WTC11 (cell line): ENCODE measurements at regions not wholly inside any gene's neighbourhood (a gene's known extent, or its start where the extent isn't known, plus 50 kb on each side); places are given as distances from the start of the nearest gene placed in this dataset.
A peak's percentile ranks its signal among the peaks of the same experiment; 100 is the strongest.

Experiments
- ATAC-seq: fragments of 200-7000 bp; cut with Tn5 transposase; 2 replicates; pipeline ENCODE4 v1.10.0; 2021; ENCODE audit warnings: mild to moderate bottlenecking, moderate library complexity
- CTCF ChIA-PET: fragments of 300-600 bp; sonication (Branson Sonifier 250); formaldehyde crosslinking; loops from one replicate; lab custom pipeline; 2021; ENCODE audit warnings: antibody characterized with exemption; lab: Charles Lee
- POLR2A ChIA-PET: fragments of 350-600 bp; sonication (Branson Sonifier 250); formaldehyde crosslinking; loops from one replicate; lab custom pipeline; 2021; ENCODE audit warnings: antibody characterized with exemption; lab: Charles Lee
- DNase-seq: peaks from one replicate; pipeline ENCODE4 v3.0.0; 2021; ENCODE audit warnings: low spot score
- H3K27ac Mint-ChIP-seq: 2 replicates; pipeline ENCODE4 v1.8.0; 2021; ENCODE audit warnings: mixed read lengths
- H3K27me3 Mint-ChIP-seq: 2 replicates; pipeline ENCODE4 v1.8.0; 2021; ENCODE audit warnings: low read depth, mild to moderate bottlenecking, moderate library complexity, mixed read lengths
- H3K36me3 Mint-ChIP-seq: 2 replicates; pipeline ENCODE4 v1.8.0; 2021; ENCODE audit warnings: mixed read lengths
- H3K4me1 Mint-ChIP-seq: 2 replicates; pipeline ENCODE4 v1.8.0; 2022; ENCODE audit warnings: mixed read lengths
- H3K4me3 Mint-ChIP-seq: 2 replicates; pipeline ENCODE4 v1.8.0; 2021; ENCODE audit warnings: mild to moderate bottlenecking, moderate library complexity, mixed read lengths
- H3K9me3 Mint-ChIP-seq: 2 replicates; pipeline ENCODE4 v1.8.0; 2021; ENCODE audit warnings: mixed read lengths
- ATF1 ChIP-seq: sonication (generic); formaldehyde crosslinking; IDR thresholded peaks from 2 replicates; pipeline ENCODE4 v1.8.1; 2023; ENCODE audit warnings: mild to moderate bottlenecking, moderate library complexity, missing genetic modification reagents
- ELF4 ChIP-seq: sonication (generic); formaldehyde crosslinking; IDR thresholded peaks from 2 replicates; pipeline ENCODE4 v1.8.1; 2022; ENCODE audit warnings: low read depth, mild to moderate bottlenecking, moderate library complexity, missing genetic modification reagents
- ETV6 ChIP-seq: sonication (generic); formaldehyde crosslinking; IDR thresholded peaks from 2 replicates; pipeline ENCODE4 v1.8.1; 2022; ENCODE audit warnings: mild to moderate bottlenecking, missing genetic modification reagents
- FOXP1 ChIP-seq: sonication (generic); formaldehyde crosslinking; IDR thresholded peaks from 2 replicates; pipeline ENCODE4 v1.8.0; 2022; ENCODE audit warnings: missing genetic modification reagents, mild to moderate bottlenecking, moderate library complexity, borderline replicate concordance
- GABPB1 ChIP-seq: sonication (generic); formaldehyde crosslinking; IDR thresholded peaks from 2 replicates; pipeline ENCODE4 v1.8.1; 2023; ENCODE audit warnings: mild to moderate bottlenecking, missing genetic modification reagents
- GTF2I ChIP-seq: fragments of 250-450 bp; sonication (Bioruptor Pico); conservative IDR thresholded peaks from 2 replicates; pipeline ENCODE4 v1.4.0; 2021; ENCODE audit warnings: mild to moderate bottlenecking
- IRF2 ChIP-seq: sonication (generic); formaldehyde crosslinking; IDR thresholded peaks from 2 replicates; pipeline ENCODE4 v1.8.0; 2022; ENCODE audit warnings: low read depth, missing genetic modification reagents, borderline replicate concordance
- MYBL2 ChIP-seq: sonication (generic); formaldehyde crosslinking; IDR thresholded peaks from 2 replicates; pipeline ENCODE4 v1.8.1; 2023; ENCODE audit warnings: mild to moderate bottlenecking, moderate library complexity, missing genetic modification reagents
- NR3C1 ChIP-seq: sonication (generic); formaldehyde crosslinking; conservative IDR thresholded peaks from 2 replicates; pipeline ENCODE4 v1.8.1; 2023; ENCODE audit warnings: low read depth, mild to moderate bottlenecking, missing genetic modification reagents
- RORB ChIP-seq: fragments of 250-450 bp; sonication (Bioruptor Pico); IDR thresholded peaks from 2 replicates; pipeline ENCODE4 v1.9.0; 2021; ENCODE audit warnings: mild to moderate bottlenecking
- SOX15 ChIP-seq: fragments of 250-450 bp; sonication (Bioruptor Pico); IDR thresholded peaks from 2 replicates; pipeline ENCODE4 v1.9.0; 2021; ENCODE audit warnings: mild to moderate bottlenecking
- TCF7 ChIP-seq: sonication (generic); formaldehyde crosslinking; IDR thresholded peaks from 2 replicates; pipeline ENCODE4 v1.8.0; 2022; ENCODE audit warnings: mild to moderate bottlenecking, low read depth, missing genetic modification reagents, moderate library complexity
- TEAD1 ChIP-seq: sonication (generic); formaldehyde crosslinking; IDR thresholded peaks from 2 replicates; pipeline ENCODE4 v1.8.0; 2022; ENCODE audit warnings: mild to moderate bottlenecking, missing genetic modification reagents
- ZNF121 ChIP-seq: sonication (generic); formaldehyde crosslinking; IDR thresholded peaks from 2 replicates; pipeline ENCODE4 v1.8.0; 2023; ENCODE audit warnings: missing genetic modification reagents
- ZNF219 ChIP-seq: sonication (generic); formaldehyde crosslinking; IDR thresholded peaks from 2 replicates; pipeline ENCODE4 v1.8.0; 2023; ENCODE audit warnings: missing genetic modification reagents, mild to moderate bottlenecking, borderline replicate concordance
- ZNF317 ChIP-seq: sonication (generic); formaldehyde crosslinking; IDR thresholded peaks from 2 replicates; pipeline ENCODE4 v1.8.1; 2023; ENCODE audit warnings: low read depth, mild to moderate bottlenecking, moderate library complexity, missing genetic modification reagents, borderline replicate concordance
- ZNF423 ChIP-seq: fragments of 250-450 bp; sonication (Bioruptor Pico); IDR thresholded peaks from 2 replicates; pipeline ENCODE4 v2.1.2; 2022; ENCODE audit warnings: mild to moderate bottlenecking, moderate library complexity
- TF ChIP-seq, protein P1 (sequence below): fragments of 250-450 bp; sonication (Bioruptor Pico); IDR thresholded peaks from 2 replicates; pipeline ENCODE4 v1.8.0; 2021; ENCODE audit warnings: mild to moderate bottlenecking
- TF ChIP-seq, protein P2 (sequence below): sonication (generic); formaldehyde crosslinking; IDR thresholded peaks from 2 replicates; pipeline ENCODE4 v1.8.1; 2022; ENCODE audit warnings: low read depth, mild to moderate bottlenecking, moderate library complexity, missing genetic modification reagents, borderline replicate concordance
- TF ChIP-seq, protein P3 (sequence below): sonication (generic); formaldehyde crosslinking; conservative IDR thresholded peaks from 2 replicates; pipeline ENCODE4 v1.8.1; 2022; ENCODE audit warnings: mild to moderate bottlenecking, missing genetic modification reagents
- TF ChIP-seq, protein P4 (sequence below): sonication (generic); formaldehyde crosslinking; conservative IDR thresholded peaks from 2 replicates; pipeline ENCODE4 v1.8.1; 2023; ENCODE audit warnings: mild to moderate bottlenecking, low read depth, missing genetic modification reagents, moderate library complexity
- TF ChIP-seq, protein P5 (sequence below): fragments of 250-450 bp; sonication (Bioruptor Pico); IDR thresholded peaks from 2 replicates; pipeline ENCODE4 v1.9.0; 2021; ENCODE audit warnings: moderate library complexity, mild to moderate bottlenecking, inconsistent platforms, borderline replicate concordance
- TF ChIP-seq, protein P6 (sequence below): sonication (generic); formaldehyde crosslinking; IDR thresholded peaks from 2 replicates; pipeline ENCODE4 v1.8.0; 2023; ENCODE audit warnings: mild to moderate bottlenecking, missing genetic modification reagents
- TF ChIP-seq, protein P7 (sequence below): sonication (generic); formaldehyde crosslinking; IDR thresholded peaks from 2 replicates; pipeline ENCODE4 v1.8.0; 2022; ENCODE audit warnings: missing genetic modification reagents

DNA sequence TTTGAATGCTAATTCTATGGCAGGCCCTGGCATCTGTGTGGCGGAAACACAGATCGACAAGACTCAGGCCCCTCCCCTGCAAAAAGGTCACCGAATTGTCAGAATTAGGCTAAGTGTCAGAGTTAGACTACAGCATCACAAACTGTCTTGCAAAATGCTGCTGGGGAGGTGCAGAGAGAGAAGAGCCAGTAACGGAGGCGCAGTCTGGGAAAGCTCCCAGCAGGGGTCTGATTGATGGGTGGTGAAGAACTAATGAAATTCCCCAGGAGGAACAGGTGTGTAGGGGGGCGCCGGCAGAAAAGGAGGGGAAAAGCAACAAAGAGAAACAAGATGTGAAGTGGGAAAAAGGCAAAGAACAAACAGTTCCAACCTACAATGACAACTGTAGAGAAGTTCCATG lies 72.7 kb upstream of the TAMM41 start (continued):
- TF ChIP-seq, protein P1, sequence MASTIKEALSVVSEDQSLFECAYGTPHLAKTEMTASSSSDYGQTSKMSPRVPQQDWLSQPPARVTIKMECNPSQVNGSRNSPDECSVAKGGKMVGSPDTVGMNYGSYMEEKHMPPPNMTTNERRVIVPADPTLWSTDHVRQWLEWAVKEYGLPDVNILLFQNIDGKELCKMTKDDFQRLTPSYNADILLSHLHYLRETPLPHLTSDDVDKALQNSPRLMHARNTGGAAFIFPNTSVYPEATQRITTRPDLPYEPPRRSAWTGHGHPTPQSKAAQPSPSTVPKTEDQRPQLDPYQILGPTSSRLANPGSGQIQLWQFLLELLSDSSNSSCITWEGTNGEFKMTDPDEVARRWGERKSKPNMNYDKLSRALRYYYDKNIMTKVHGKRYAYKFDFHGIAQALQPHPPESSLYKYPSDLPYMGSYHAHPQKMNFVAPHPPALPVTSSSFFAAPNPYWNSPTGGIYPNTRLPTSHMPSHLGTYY (CRISPR knock-in tag): no peak
- TF ChIP-seq, protein P2, sequence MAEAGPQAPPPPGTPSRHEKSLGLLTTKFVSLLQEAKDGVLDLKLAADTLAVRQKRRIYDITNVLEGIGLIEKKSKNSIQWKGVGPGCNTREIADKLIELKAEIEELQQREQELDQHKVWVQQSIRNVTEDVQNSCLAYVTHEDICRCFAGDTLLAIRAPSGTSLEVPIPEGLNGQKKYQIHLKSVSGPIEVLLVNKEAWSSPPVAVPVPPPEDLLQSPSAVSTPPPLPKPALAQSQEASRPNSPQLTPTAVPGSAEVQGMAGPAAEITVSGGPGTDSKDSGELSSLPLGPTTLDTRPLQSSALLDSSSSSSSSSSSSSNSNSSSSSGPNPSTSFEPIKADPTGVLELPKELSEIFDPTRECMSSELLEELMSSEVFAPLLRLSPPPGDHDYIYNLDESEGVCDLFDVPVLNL (CRISPR knock-in tag): no peak
- TF ChIP-seq, protein P3, sequence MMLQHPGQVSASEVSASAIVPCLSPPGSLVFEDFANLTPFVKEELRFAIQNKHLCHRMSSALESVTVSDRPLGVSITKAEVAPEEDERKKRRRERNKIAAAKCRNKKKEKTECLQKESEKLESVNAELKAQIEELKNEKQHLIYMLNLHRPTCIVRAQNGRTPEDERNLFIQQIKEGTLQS (CRISPR knock-in tag): no peak
- no peak for TF ChIP-seq GTF2I (CRISPR knock-in tag)
- TF ChIP-seq, protein P4, sequence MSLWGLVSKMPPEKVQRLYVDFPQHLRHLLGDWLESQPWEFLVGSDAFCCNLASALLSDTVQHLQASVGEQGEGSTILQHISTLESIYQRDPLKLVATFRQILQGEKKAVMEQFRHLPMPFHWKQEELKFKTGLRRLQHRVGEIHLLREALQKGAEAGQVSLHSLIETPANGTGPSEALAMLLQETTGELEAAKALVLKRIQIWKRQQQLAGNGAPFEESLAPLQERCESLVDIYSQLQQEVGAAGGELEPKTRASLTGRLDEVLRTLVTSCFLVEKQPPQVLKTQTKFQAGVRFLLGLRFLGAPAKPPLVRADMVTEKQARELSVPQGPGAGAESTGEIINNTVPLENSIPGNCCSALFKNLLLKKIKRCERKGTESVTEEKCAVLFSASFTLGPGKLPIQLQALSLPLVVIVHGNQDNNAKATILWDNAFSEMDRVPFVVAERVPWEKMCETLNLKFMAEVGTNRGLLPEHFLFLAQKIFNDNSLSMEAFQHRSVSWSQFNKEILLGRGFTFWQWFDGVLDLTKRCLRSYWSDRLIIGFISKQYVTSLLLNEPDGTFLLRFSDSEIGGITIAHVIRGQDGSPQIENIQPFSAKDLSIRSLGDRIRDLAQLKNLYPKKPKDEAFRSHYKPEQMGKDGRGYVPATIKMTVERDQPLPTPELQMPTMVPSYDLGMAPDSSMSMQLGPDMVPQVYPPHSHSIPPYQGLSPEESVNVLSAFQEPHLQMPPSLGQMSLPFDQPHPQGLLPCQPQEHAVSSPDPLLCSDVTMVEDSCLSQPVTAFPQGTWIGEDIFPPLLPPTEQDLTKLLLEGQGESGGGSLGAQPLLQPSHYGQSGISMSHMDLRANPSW (CRISPR knock-in tag): no peak
- no peak for TF ChIP-seq SOX15 (CRISPR knock-in tag)
- TF ChIP-seq IRF2 (CRISPR knock-in tag): no peak
- TF ChIP-seq ZNF423 (CRISPR knock-in tag): no peak
- TF ChIP-seq TCF7 (CRISPR knock-in tag): no peak

DNA sequence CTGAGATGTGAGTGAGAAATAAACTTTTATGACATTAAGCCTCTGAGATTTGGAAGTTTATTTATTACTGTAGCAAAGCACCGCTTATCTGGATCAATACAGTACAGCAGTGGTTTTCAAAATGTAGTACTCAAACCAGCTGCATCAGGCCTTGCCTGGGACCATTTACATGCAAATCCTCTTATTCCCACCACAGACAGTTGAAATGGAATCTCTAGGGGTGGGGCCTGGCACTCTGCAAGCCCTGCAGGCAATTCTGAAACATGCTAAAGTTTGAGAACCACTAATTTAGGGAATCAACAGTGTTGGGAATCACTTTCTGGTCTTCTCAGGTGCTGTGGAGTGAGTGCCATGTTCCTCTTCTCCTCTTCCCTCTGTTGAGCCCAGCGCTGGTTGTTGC lies 77.8 kb upstream of the TAMM41 start:
- TF ChIP-seq MYBL2 (no peak), NR3C1 (CRISPR knock-in tag) (no peak), ELF4 (CRISPR knock-in tag) (no peak), ATF1 (CRISPR knock-in tag) (no peak), ZNF317 (CRISPR knock-in tag) (no peak), ETV6 (no peak), FOXP1 (CRISPR knock-in tag) (no peak), RORB (no peak), ZNF219 (CRISPR knock-in tag) (no peak), TEAD1 (no peak), ZNF121 (CRISPR knock-in tag) (no peak), ZNF423 (CRISPR knock-in tag) (no peak), GABPB1 (no peak)
- TF ChIP-seq, protein P5, sequence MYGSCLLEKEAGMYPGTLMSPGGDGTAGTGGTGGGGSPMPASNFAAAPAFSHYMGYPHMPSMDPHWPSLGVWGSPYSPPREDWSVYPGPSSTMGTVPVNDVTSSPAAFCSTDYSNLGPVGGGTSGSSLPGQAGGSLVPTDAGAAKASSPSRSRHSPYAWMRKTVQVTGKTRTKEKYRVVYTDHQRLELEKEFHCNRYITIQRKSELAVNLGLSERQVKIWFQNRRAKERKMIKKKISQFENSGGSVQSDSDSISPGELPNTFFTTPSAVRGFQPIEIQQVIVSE: no peak
- TF ChIP-seq, protein P6, sequence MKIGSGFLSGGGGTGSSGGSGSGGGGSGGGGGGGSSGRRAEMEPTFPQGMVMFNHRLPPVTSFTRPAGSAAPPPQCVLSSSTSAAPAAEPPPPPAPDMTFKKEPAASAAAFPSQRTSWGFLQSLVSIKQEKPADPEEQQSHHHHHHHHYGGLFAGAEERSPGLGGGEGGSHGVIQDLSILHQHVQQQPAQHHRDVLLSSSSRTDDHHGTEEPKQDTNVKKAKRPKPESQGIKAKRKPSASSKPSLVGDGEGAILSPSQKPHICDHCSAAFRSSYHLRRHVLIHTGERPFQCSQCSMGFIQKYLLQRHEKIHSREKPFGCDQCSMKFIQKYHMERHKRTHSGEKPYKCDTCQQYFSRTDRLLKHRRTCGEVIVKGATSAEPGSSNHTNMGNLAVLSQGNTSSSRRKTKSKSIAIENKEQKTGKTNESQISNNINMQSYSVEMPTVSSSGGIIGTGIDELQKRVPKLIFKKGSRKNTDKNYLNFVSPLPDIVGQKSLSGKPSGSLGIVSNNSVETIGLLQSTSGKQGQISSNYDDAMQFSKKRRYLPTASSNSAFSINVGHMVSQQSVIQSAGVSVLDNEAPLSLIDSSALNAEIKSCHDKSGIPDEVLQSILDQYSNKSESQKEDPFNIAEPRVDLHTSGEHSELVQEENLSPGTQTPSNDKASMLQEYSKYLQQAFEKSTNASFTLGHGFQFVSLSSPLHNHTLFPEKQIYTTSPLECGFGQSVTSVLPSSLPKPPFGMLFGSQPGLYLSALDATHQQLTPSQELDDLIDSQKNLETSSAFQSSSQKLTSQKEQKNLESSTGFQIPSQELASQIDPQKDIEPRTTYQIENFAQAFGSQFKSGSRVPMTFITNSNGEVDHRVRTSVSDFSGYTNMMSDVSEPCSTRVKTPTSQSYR: no peak
- TF ChIP-seq, protein P7, sequence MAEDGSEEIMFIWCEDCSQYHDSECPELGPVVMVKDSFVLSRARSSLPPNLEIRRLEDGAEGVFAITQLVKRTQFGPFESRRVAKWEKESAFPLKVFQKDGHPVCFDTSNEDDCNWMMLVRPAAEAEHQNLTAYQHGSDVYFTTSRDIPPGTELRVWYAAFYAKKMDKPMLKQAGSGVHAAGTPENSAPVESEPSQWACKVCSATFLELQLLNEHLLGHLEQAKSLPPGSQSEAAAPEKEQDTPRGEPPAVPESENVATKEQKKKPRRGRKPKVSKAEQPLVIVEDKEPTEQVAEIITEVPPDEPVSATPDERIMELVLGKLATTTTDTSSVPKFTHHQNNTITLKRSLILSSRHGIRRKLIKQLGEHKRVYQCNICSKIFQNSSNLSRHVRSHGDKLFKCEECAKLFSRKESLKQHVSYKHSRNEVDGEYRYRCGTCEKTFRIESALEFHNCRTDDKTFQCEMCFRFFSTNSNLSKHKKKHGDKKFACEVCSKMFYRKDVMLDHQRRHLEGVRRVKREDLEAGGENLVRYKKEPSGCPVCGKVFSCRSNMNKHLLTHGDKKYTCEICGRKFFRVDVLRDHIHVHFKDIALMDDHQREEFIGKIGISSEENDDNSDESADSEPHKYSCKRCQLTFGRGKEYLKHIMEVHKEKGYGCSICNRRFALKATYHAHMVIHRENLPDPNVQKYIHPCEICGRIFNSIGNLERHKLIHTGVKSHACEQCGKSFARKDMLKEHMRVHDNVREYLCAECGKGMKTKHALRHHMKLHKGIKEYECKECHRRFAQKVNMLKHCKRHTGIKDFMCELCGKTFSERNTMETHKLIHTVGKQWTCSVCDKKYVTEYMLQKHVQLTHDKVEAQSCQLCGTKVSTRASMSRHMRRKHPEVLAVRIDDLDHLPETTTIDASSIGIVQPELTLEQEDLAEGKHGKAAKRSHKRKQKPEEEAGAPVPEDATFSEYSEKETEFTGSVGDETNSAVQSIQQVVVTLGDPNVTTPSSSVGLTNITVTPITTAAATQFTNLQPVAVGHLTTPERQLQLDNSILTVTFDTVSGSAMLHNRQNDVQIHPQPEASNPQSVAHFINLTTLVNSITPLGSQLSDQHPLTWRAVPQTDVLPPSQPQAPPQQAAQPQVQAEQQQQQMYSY (CRISPR knock-in tag): no peak
- POLR2A ChIA-PET: no interaction called here
- H3K4me1 Mint-ChIP-seq: peaks cover 15% of the 10 kb centered on the region
- no peak overlapping the region for H3K4me3 Mint-ChIP-seq
- CTCF ChIA-PET: interaction anchor here (0.9 to 1.1 kb wide), 2 partner anchors 19 to 98 kb away, joined by 3 read pairs; no protein-coding TSS in a partner anchor
- H3K36me3 Mint-ChIP-seq: no peaks in the 10 kb centered on the region
- H3K27me3 Mint-ChIP-seq: no peaks in the 10 kb centered on the region
- DNase-seq (no peak), ATAC-seq (peak; percentile 75)
- H3K9me3 Mint-ChIP-seq: peaks cover 4% of the 10 kb centered on the region; the same call in 1 of the 2 replicates
- H3K27ac Mint-ChIP-seq: no peak overlapping the region
